IMR-90 (cell line): ENCODE measurements at regions not wholly inside any gene's neighbourhood (a gene's known extent, or its start where the extent isn't known, plus 50 kb on each side); places are given as distances from the start of the nearest gene placed in this dataset.
A peak's percentile ranks its signal among the peaks of the same experiment; 100 is the strongest.
"Not testable (repeated sequence)": the region's sequence is repeated elsewhere in the genome, so short reads cannot be mapped to it uniquely, and the experiment has no call there.

Experiments used
- ATAC-seq: fragments of 200-7000 bp; cut with Tn5 transposase; 2 replicates; pipeline ENCODE4 v1.9.1; 2020; ENCODE audit warnings: low read depth, mild to moderate bottlenecking, moderate library complexity
- BruUV-seq: library from RNA; stranded (reverse); fragments of 400-500 nt; replicated peaks from 2 replicates; lab custom pipeline; 2021; lab: Mats Ljungman, UMichigan
- CTCF ChIA-PET: fragments of 300-600 bp; formaldehyde crosslinking; extraction: SDS; loops from one replicate; lab custom pipeline; 2021; ENCODE audit warnings: antibody characterized with exemption; lab: Yijun Ruan, JAX
- POLR2A ChIA-PET: fragments of 300-600 bp; sonication (Branson Sonifier 250); formaldehyde crosslinking; loops from one replicate; lab custom pipeline; 2022; ENCODE audit warnings: antibody characterized with exemption; ENCODE audit not compliant: unreplicated experiment; lab: Charles Lee
- DNase-seq: peaks from one replicate; pipeline ENCODE4 v3.0.0; 2013
- H2AFZ ChIP-seq: replicated peaks from 2 replicates; pipeline ENCODE3; 2013; ENCODE audit warnings: low read length, mild to moderate bottlenecking; ENCODE audit not compliant: poor library complexity
- H2AK5ac ChIP-seq: 2 replicates; pipeline ENCODE4 v1.6.1; 2013; ENCODE audit warnings: low read depth, low read length, inconsistent platforms
- H2AK9ac ChIP-seq: replicated peaks from 2 replicates; pipeline ENCODE3; 2013; ENCODE audit warnings: mild to moderate bottlenecking, low read depth, low read length, moderate library complexity; ENCODE audit not compliant: poor library complexity
- H2BK120ac ChIP-seq: 2 replicates; pipeline ENCODE4 v1.6.1; 2013; ENCODE audit warnings: low read depth, low read length, inconsistent platforms
- H2BK15ac ChIP-seq: 3 replicates; pipeline ENCODE4 v1.6.1; 2013; ENCODE audit warnings: low read depth, low read length, inconsistent platforms
- H2BK20ac ChIP-seq: 2 replicates; pipeline ENCODE4 v1.6.1; 2013; ENCODE audit warnings: low read depth, mild to moderate bottlenecking, inconsistent platforms, low read length, moderate library complexity
- H2BK5ac ChIP-seq: 2 replicates; pipeline ENCODE4 v1.6.1; 2013; ENCODE audit warnings: mild to moderate bottlenecking, low read depth, low read length, inconsistent platforms; ENCODE audit not compliant: poor library complexity, severe bottlenecking
- H3K14ac ChIP-seq: replicated peaks from 2 replicates; pipeline ENCODE4 v1.6.1; 2013; ENCODE audit warnings: low read depth, low read length, inconsistent platforms
- H3K18ac ChIP-seq: 2 replicates; pipeline ENCODE4 v1.6.1; 2013; ENCODE audit warnings: low read depth, low read length, control low read depth
- H3K23ac ChIP-seq: 2 replicates; pipeline ENCODE4 v1.6.1; 2013; ENCODE audit warnings: low read depth, low read length, inconsistent platforms
- H3K27ac ChIP-seq: 2 replicates; pipeline ENCODE4 v1.5.1; 2013; ENCODE audit warnings: mild to moderate bottlenecking, control low read depth, low read length; ENCODE audit not compliant: insufficient read depth
- H3K27me3 ChIP-seq: 2 replicates; pipeline ENCODE4 v1.6.1; 2013; ENCODE audit warnings: low read length; ENCODE audit not compliant: control insufficient read depth, insufficient read depth
- H3K36me3 ChIP-seq: 2 replicates; pipeline ENCODE4 v1.6.1; 2013; ENCODE audit warnings: low read length, mixed read lengths; ENCODE audit not compliant: control insufficient read depth, insufficient read depth
- H3K4ac ChIP-seq: 2 replicates; pipeline ENCODE4 v1.6.1; 2013; ENCODE audit warnings: low read depth, low read length, inconsistent platforms
- H3K4me1 ChIP-seq: 2 replicates; pipeline ENCODE4 v1.6.1; 2013; ENCODE audit warnings: low read length, mixed read lengths; ENCODE audit not compliant: control insufficient read depth, insufficient read depth
- H3K4me2 ChIP-seq: 2 replicates; pipeline ENCODE4 v1.6.1; 2013; ENCODE audit warnings: low read depth, mild to moderate bottlenecking, control low read depth, low read length, moderate library complexity
- H3K4me3 ChIP-seq: 2 replicates; pipeline ENCODE4 v1.5.1; 2013; ENCODE audit warnings: low read depth, mild to moderate bottlenecking, control low read depth, low read length, moderate library complexity; ENCODE audit not compliant: insufficient read depth
- H3K56ac ChIP-seq: 2 replicates; pipeline ENCODE4 v1.6.1; 2013; ENCODE audit warnings: low read length, inconsistent platforms; ENCODE audit not compliant: insufficient read depth; ENCODE audit errors: extremely low read depth
- H3K79me1 ChIP-seq, 2 experiments: 2 replicates each; pipeline ENCODE4 v1.6.1; 2013; ENCODE audit warnings: low read length in 2 of 2, inconsistent platforms in 1 of 2, low read depth in 1 of 2
- H3K9ac ChIP-seq: 2 replicates; pipeline ENCODE4 v1.6.1; 2013; ENCODE audit warnings: low read depth, low read length, control low read depth
- H3K9me1 ChIP-seq: 2 replicates; pipeline ENCODE4 v1.6.1; 2013; ENCODE audit warnings: low read length, inconsistent platforms; ENCODE audit not compliant: insufficient read depth
- H3K9me3 ChIP-seq: 2 replicates; pipeline ENCODE4 v1.6.1; 2013; ENCODE audit warnings: low read length; ENCODE audit not compliant: control insufficient read depth, insufficient read depth
- H4K20me1 ChIP-seq: 2 replicates; pipeline ENCODE4 v1.6.1; 2013; ENCODE audit warnings: low read length, inconsistent platforms; ENCODE audit not compliant: insufficient read depth
- H4K5ac ChIP-seq: 2 replicates; pipeline ENCODE4 v1.6.1; 2013; ENCODE audit warnings: mild to moderate bottlenecking, low read depth, low read length, control low read depth
- H4K8ac ChIP-seq, 2 experiments: 2 replicates each; pipeline ENCODE4 v1.6.1; 2013; ENCODE audit warnings: low read depth in 2 of 2, low read length in 2 of 2, control low read depth in 1 of 2, inconsistent platforms in 1 of 2
- H4K91ac ChIP-seq: 2 replicates; pipeline ENCODE4 v1.6.1; 2013; ENCODE audit warnings: low read depth, low read length, inconsistent platforms; ENCODE audit not compliant: insufficient read depth
- WGBS, 2 experiments: methylation state at CpG; one replicate each; pipeline versions ENCODE4 v1.1.5 to v1.1.7; 2013; ENCODE audit warnings: missing lambda C conversion rate in 2 of 2; ENCODE audit not compliant: insufficient read length in 1 of 2; ENCODE audit errors: extremely low coverage in 2 of 2; 5-methylcytosine and 5-hydroxymethylcytosine counted together
- dilution Hi-C: fragments of 300-500 bp; cut with HindIII; formaldehyde crosslinking; loops from one replicate; pipeline ENCODE4 v1.14.3; 2018; ENCODE audit warnings: low sequenced_read_pairs; ENCODE audit not compliant: unreplicated experiment
- in situ Hi-C: fragments of 300-500 bp; cut with MboI; formaldehyde crosslinking; loops from 3 replicates; pipeline ENCODE4 v1.14.3; 2019; ENCODE audit warnings: low sequenced_read_pairs, inconsistent platforms, mixed read lengths
- intact Hi-C: fragments of 100-400 bp; cut with micrococcal nuclease; formaldehyde crosslinking; loops from 2 replicates; pipeline ENCODE4 v1.10.0; 2022

DNA sequence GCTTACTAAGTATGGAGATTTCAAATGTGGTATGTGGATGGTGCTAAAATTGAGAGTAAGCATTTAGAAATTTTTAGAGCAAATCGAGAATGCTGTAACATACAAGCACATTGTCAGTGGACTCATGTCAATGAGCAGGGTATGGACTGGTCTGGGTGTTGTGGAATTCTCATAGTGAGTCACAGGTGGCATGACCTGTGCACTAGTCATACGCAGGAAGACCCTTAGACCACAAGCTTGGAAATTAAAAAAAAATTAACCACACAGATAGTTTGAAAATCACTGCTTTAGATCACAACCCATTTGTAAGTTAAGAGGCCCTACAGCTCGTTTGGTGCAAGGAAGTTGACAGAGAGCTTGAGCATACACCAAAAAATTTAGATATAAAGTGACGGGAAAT lies 102.9 kb upstream of the NBPF19 start:
- H3K79me1 ChIP-seq, H2AFZ ChIP-seq, H4K5ac ChIP-seq, H4K8ac ChIP-seq, H2BK15ac ChIP-seq, H2BK5ac ChIP-seq, H3K9me1 ChIP-seq, BruUV-seq, H3K27me3 ChIP-seq, H3K14ac ChIP-seq, H2AK5ac ChIP-seq, H2BK20ac ChIP-seq, H3K27ac ChIP-seq, intact Hi-C loops, H4K20me1 ChIP-seq, H2BK120ac ChIP-seq, DNase-seq, H3K4me2 ChIP-seq, H3K23ac ChIP-seq, H3K4me1 ChIP-seq, ATAC-seq, H3K36me3 ChIP-seq, H3K9ac ChIP-seq, H3K18ac ChIP-seq, H3K4ac ChIP-seq, H4K91ac ChIP-seq, dilution Hi-C loops, in situ Hi-C loops, H3K9me3 ChIP-seq, H3K56ac ChIP-seq, H3K4me3 ChIP-seq, CTCF ChIA-PET, POLR2A ChIA-PET, H2AK9ac ChIP-seq: not testable (repeated sequence)
- no CpG with 5 or more reads among the region's 4 CpGs for WGBS, 2 experiments

GRCh38 chr1:149378462-149378861 lies 96.4 kb upstream of the NBPF19 start:
- H2BK120ac ChIP-seq, H3K4me2 ChIP-seq, H3K79me1 ChIP-seq, H3K14ac ChIP-seq, H3K23ac ChIP-seq, H4K8ac ChIP-seq, H2BK20ac ChIP-seq, POLR2A ChIA-PET, H3K27ac ChIP-seq, H2BK15ac ChIP-seq, ATAC-seq, BruUV-seq, CTCF ChIA-PET, H3K4me1 ChIP-seq, H3K4me3 ChIP-seq, DNase-seq, intact Hi-C loops, H2AK5ac ChIP-seq, H4K5ac ChIP-seq, dilution Hi-C loops, H3K56ac ChIP-seq, H4K20me1 ChIP-seq, H3K36me3 ChIP-seq, H3K18ac ChIP-seq, H3K4ac ChIP-seq, H3K9me1 ChIP-seq, H2AFZ ChIP-seq, in situ Hi-C loops, H3K9ac ChIP-seq, H2AK9ac ChIP-seq, H3K27me3 ChIP-seq, H4K91ac ChIP-seq, H3K9me3 ChIP-seq: not testable (repeated sequence)
- WGBS, 2 experiments, result no CpG with 5 or more reads among the region's 3 CpGs
- peak overlapping the region; percentile 10 for H2BK5ac ChIP-seq
